NCI-H2107 treated with DMSO at 0.1 percent for 48 hours (cell line): ENCODE measurements at regions not wholly inside any gene's neighbourhood (a gene's known extent, or its start where the extent isn't known, plus 50 kb on each side); places are given as distances from the start of the nearest gene placed in this dataset.

ENCODE experiments used
- DNase-seq: peaks from one replicate; lab custom pipeline; 2025; ENCODE audit not compliant: unreplicated experiment; lab: John Stamatoyannopoulos, UW

GRCh38 chr1:86229405-86229975 lies 72.9 kb upstream of the COL24A1 start:
- no peak for DNase-seq

- DNase-seq, result no peak
Observed at GRCh38 chr1:86228546-86228945, 72.0 kb upstream of the COL24A1 start.

- DNase-seq, result no peak
Observed at GRCh38 chr1:86227026-86227425, 70.5 kb upstream of the COL24A1 start.

GRCh38 chr1:86226204-86226603 lies 69.6 kb upstream of the COL24A1 start:
- DNase-seq, result no peak

GRCh38 chr1:86224651-86225310 lies 68.2 kb upstream of the COL24A1 start:
- DNase-seq, result no peak

GRCh38 chr1:86218859-86219258 lies 62.3 kb upstream of the COL24A1 start:
- no peak for DNase-seq

- no peak for DNase-seq
Observed at GRCh38 chr1:86214605-86215004, 58.0 kb upstream of the COL24A1 start.

GRCh38 chr1:86209346-86209745 lies 52.8 kb upstream of the COL24A1 start:
- no peak for DNase-seq

GRCh38 chr1:86207323-86207722 lies 50.8 kb upstream of the COL24A1 start:
- DNase-seq, result no peak
